ENCODE measurements at regions not wholly inside any gene's neighbourhood (a gene's known extent, or its start where the extent isn't known, plus 50 kb on each side); places are given as distances from the start of the nearest gene placed in this dataset.

GRCh38 chr15:98503970-98504369 lies 144.4 kb upstream of the IGF1R start:
- Histone ChIP-seq H3K9ac (ENCODE audit: low read length in 5 of 5) (no peak overlapping the region), H3K27ac (ENCODE audit: low read depth, low read length) (no peak overlapping the region), H3K4me1 (ENCODE audit: control insufficient read depth in 5 of 5, insufficient read depth in 5 of 5, low read length in 5 of 5) (peaks cover 0 to 37% (median 36%) of the 10 kb centered on the region in 5 donors), H3K36me3 (ENCODE audit: control insufficient read depth in 5 of 5, insufficient read depth in 5 of 5, low read length in 5 of 5) (no peaks in the 10 kb centered on the region), H3K27me3 (ENCODE audit: control insufficient read depth in 5 of 5, insufficient read depth in 4 of 5, low read length in 5 of 5) (peaks cover 0 to 3% (median 0%) of the 10 kb centered on the region in 5 donors), H3K9me3 (ENCODE audit: control insufficient read depth in 5 of 5, low read length in 5 of 5) (peaks cover 3 to 16% (median 14%) of the 10 kb centered on the region in 5 donors), H3K4me3 (ENCODE audit: low read depth in 1 of 5, low read length in 5 of 5) (peak overlapping the region in 3 of 5 donors; percentile 14 to 19 (median 19))

- Histone ChIP-seq H3K36me3 (ENCODE audit: control insufficient read depth in 5 of 5, insufficient read depth in 5 of 5, low read length in 5 of 5) (no peaks in the 10 kb centered on the region), H3K27me3 (ENCODE audit: control insufficient read depth in 5 of 5, insufficient read depth in 4 of 5, low read length in 5 of 5) (peaks cover 0 to 3% (median 0%) of the 10 kb centered on the region in 5 donors), H3K4me3 (ENCODE audit: low read depth in 1 of 5, low read length in 5 of 5) (no peak overlapping the region), H3K9me3 (ENCODE audit: control insufficient read depth in 5 of 5, low read length in 5 of 5) (peaks cover 0 to 10% (median 6%) of the 10 kb centered on the region in 5 donors), H3K27ac (ENCODE audit: low read depth, low read length) (no peak overlapping the region), H3K4me1 (ENCODE audit: control insufficient read depth in 5 of 5, insufficient read depth in 5 of 5, low read length in 5 of 5) (peaks cover 0 to 37% (median 36%) of the 10 kb centered on the region in 5 donors), H3K9ac (ENCODE audit: low read length in 5 of 5) (no peak overlapping the region)
Observed at GRCh38 chr15:98504998-98505397, 143.3 kb upstream of the IGF1R start.

- no peak overlapping the region for H3K27ac ChIP-seq (ENCODE audit: low read depth, low read length)
Observed at GRCh38 chr15:98505611-98506031, 142.7 kb upstream of the IGF1R start.

GRCh38 chr15:98506172-98506571 lies 142.2 kb upstream of the IGF1R start:
- Histone ChIP-seq H3K9me3 (ENCODE audit: control insufficient read depth in 5 of 5, low read length in 5 of 5) (no peaks in the 10 kb centered on the region), H3K36me3 (ENCODE audit: control insufficient read depth in 5 of 5, insufficient read depth in 5 of 5, low read length in 5 of 5) (no peaks in the 10 kb centered on the region), H3K27ac (ENCODE audit: low read depth, low read length) (no peak overlapping the region), H3K27me3 (ENCODE audit: control insufficient read depth in 5 of 5, insufficient read depth in 4 of 5, low read length in 5 of 5) (peaks cover 0 to 3% (median 0%) of the 10 kb centered on the region in 5 donors), H3K4me1 (ENCODE audit: control insufficient read depth in 5 of 5, insufficient read depth in 5 of 5, low read length in 5 of 5) (peaks cover 0 to 37% (median 36%) of the 10 kb centered on the region in 5 donors), H3K9ac (ENCODE audit: low read length in 5 of 5) (no peak overlapping the region), H3K4me3 (ENCODE audit: low read depth in 1 of 5, low read length in 5 of 5) (no peak overlapping the region)

More at GRCh38 chr15:98505611-98506031, 142.7 kb upstream of the IGF1R start:
- H3K4me3 ChIP-seq (ENCODE audit: low read depth in 1 of 5, low read length in 5 of 5), result no peak overlapping the region
- no peak overlapping the region for H3K9ac ChIP-seq (ENCODE audit: low read length in 5 of 5)
- no peaks in the 10 kb centered on the region for H3K36me3 ChIP-seq (ENCODE audit: control insufficient read depth in 5 of 5, insufficient read depth in 5 of 5, low read length in 5 of 5)
- H3K27me3 ChIP-seq (ENCODE audit: control insufficient read depth in 5 of 5, insufficient read depth in 4 of 5, low read length in 5 of 5), result peaks cover 0 to 3% (median 0%) of the 10 kb centered on the region in 5 donors
- H3K4me1 ChIP-seq (ENCODE audit: control insufficient read depth in 5 of 5, insufficient read depth in 5 of 5, low read length in 5 of 5), result peaks cover 0 to 37% (median 36%) of the 10 kb centered on the region in 5 donors
- peaks cover 0 to 3% (median under 1%) of the 10 kb centered on the region in 5 donors for H3K9me3 ChIP-seq (ENCODE audit: control insufficient read depth in 5 of 5, low read length in 5 of 5)

- no peak overlapping the region for H3K27ac ChIP-seq (ENCODE audit: low read depth, low read length)
- no peaks in the 10 kb centered on the region for H3K36me3 ChIP-seq (ENCODE audit: control insufficient read depth in 5 of 5, insufficient read depth in 5 of 5, low read length in 5 of 5)
- no peak overlapping the region for H3K4me3 ChIP-seq (ENCODE audit: low read depth in 1 of 5, low read length in 5 of 5)
- H3K9ac ChIP-seq (ENCODE audit: low read length in 5 of 5), result no peak overlapping the region
- peaks cover 0 to 3% (median 0%) of the 10 kb centered on the region in 5 donors for H3K27me3 ChIP-seq (ENCODE audit: control insufficient read depth in 5 of 5, insufficient read depth in 4 of 5, low read length in 5 of 5)
- peaks cover 0 to 37% (median 36%) of the 10 kb centered on the region in 5 donors for H3K4me1 ChIP-seq (ENCODE audit: control insufficient read depth in 5 of 5, insufficient read depth in 5 of 5, low read length in 5 of 5)
- no peaks in the 10 kb centered on the region for H3K9me3 ChIP-seq (ENCODE audit: control insufficient read depth in 5 of 5, low read length in 5 of 5)
Observed at GRCh38 chr15:98506711-98507110, 141.6 kb upstream of the IGF1R start.

- H3K9ac ChIP-seq (ENCODE audit: low read length in 5 of 5), result no peak overlapping the region
- no peak overlapping the region for H3K4me3 ChIP-seq (ENCODE audit: low read depth in 1 of 5, low read length in 5 of 5)
- no peaks in the 10 kb centered on the region for H3K9me3 ChIP-seq (ENCODE audit: control insufficient read depth in 5 of 5, low read length in 5 of 5)
- no peaks in the 10 kb centered on the region for H3K4me1 ChIP-seq (ENCODE audit: control insufficient read depth in 5 of 5, insufficient read depth in 5 of 5, low read length in 5 of 5)
- no peak overlapping the region for H3K27ac ChIP-seq (ENCODE audit: low read depth, low read length)
- no peaks in the 10 kb centered on the region for H3K27me3 ChIP-seq (ENCODE audit: control insufficient read depth in 5 of 5, insufficient read depth in 4 of 5, low read length in 5 of 5)
- no peaks in the 10 kb centered on the region for H3K36me3 ChIP-seq (ENCODE audit: control insufficient read depth in 5 of 5, insufficient read depth in 5 of 5, low read length in 5 of 5)
Observed at GRCh38 chr15:98513428-98513986, 134.8 kb upstream of the IGF1R start.

- H3K4me3 ChIP-seq (ENCODE audit: low read depth in 1 of 5, low read length in 5 of 5), result no peak overlapping the region
- H3K36me3 ChIP-seq (ENCODE audit: control insufficient read depth in 5 of 5, insufficient read depth in 5 of 5, low read length in 5 of 5), result no peaks in the 10 kb centered on the region
- no peaks in the 10 kb centered on the region for H3K9me3 ChIP-seq (ENCODE audit: control insufficient read depth in 5 of 5, low read length in 5 of 5)
- peaks cover 0 to 3% (median 0%) of the 10 kb centered on the region in 5 donors for H3K4me1 ChIP-seq (ENCODE audit: control insufficient read depth in 5 of 5, insufficient read depth in 5 of 5, low read length in 5 of 5)
- H3K27ac ChIP-seq (ENCODE audit: low read depth, low read length), result no peak overlapping the region
- no peaks in the 10 kb centered on the region for H3K27me3 ChIP-seq (ENCODE audit: control insufficient read depth in 5 of 5, insufficient read depth in 4 of 5, low read length in 5 of 5)
- no peak overlapping the region for H3K9ac ChIP-seq (ENCODE audit: low read length in 5 of 5)
Observed at GRCh38 chr15:98514034-98514622, 134.2 kb upstream of the IGF1R start.

GRCh38 chr15:98518823-98519561 lies 129.3 kb upstream of the IGF1R start:
- Histone ChIP-seq H3K27ac (ENCODE audit: low read depth, low read length) (no peak overlapping the region), H3K4me3 (ENCODE audit: low read depth in 1 of 5, low read length in 5 of 5) (no peak overlapping the region), H3K9ac (ENCODE audit: low read length in 5 of 5) (no peak overlapping the region), H3K36me3 (ENCODE audit: control insufficient read depth in 5 of 5, insufficient read depth in 5 of 5, low read length in 5 of 5) (no peaks in the 10 kb centered on the region), H3K4me1 (ENCODE audit: control insufficient read depth in 5 of 5, insufficient read depth in 5 of 5, low read length in 5 of 5) (peaks cover 0 to 3% (median 0%) of the 10 kb centered on the region in 5 donors), H3K9me3 (ENCODE audit: control insufficient read depth in 5 of 5, low read length in 5 of 5) (no peaks in the 10 kb centered on the region), H3K27me3 (ENCODE audit: control insufficient read depth in 5 of 5, insufficient read depth in 4 of 5, low read length in 5 of 5) (peaks cover 0 to 7% (median 2%) of the 10 kb centered on the region in 5 donors)

GRCh38 chr15:98519767-98520550 lies 128.4 kb upstream of the IGF1R start:
- H3K36me3 ChIP-seq (ENCODE audit: control insufficient read depth in 5 of 5, insufficient read depth in 5 of 5, low read length in 5 of 5), result no peaks in the 10 kb centered on the region

More at GRCh38 chr15:98519767-98520550, 128.4 kb upstream of the IGF1R start:
- no peak overlapping the region for H3K4me3 ChIP-seq (ENCODE audit: low read depth in 1 of 5, low read length in 5 of 5)
- H3K27me3 ChIP-seq (ENCODE audit: control insufficient read depth in 5 of 5, insufficient read depth in 4 of 5, low read length in 5 of 5), result peaks cover 0 to 14% (median 4%) of the 10 kb centered on the region in 5 donors
- H3K9ac ChIP-seq (ENCODE audit: low read length in 5 of 5), result no peak overlapping the region
- H3K4me1 ChIP-seq (ENCODE audit: control insufficient read depth in 5 of 5, insufficient read depth in 5 of 5, low read length in 5 of 5), result peaks cover 0 to 3% (median 0%) of the 10 kb centered on the region in 5 donors
- no peaks in the 10 kb centered on the region for H3K9me3 ChIP-seq (ENCODE audit: control insufficient read depth in 5 of 5, low read length in 5 of 5)
- H3K27ac ChIP-seq (ENCODE audit: low read depth, low read length), result no peak overlapping the region
